Activated naive CD4-positive, alpha-beta T cell treated with anti-CD3 and anti-CD28 coated beads, Interleukin-2, amount 10 ng/mL, durations not matched to agents 7 days and 5 days (primary cell): ENCODE measurements at regions not wholly inside any gene's neighbourhood (a gene's known extent, or its start where the extent isn't known, plus 50 kb on each side); places are given as distances from the start of the nearest gene placed in this dataset.
"Not testable (repeated sequence)": the region's sequence is repeated elsewhere in the genome, so short reads cannot be mapped to it uniquely, and the experiment has no call there.

Experiments
- CTCF ChIA-PET: fragments of 350-600 bp; sonication (Branson Sonifier 250); formaldehyde crosslinking; loops from one replicate; lab custom pipeline; 2021; ENCODE audit warnings: antibody characterized with exemption; lab: Charles Lee
- DNase-seq: peaks from one replicate; pipeline ENCODE4 v3.0.0-alpha.2; 2020
- H3K27ac Mint-ChIP-seq: one replicate; pipeline ENCODE4 v1.8.0; 2021; ENCODE audit warnings: mild to moderate bottlenecking, moderate library complexity, mixed read lengths
- H3K27me3 Mint-ChIP-seq: one replicate; pipeline ENCODE4 v1.8.0; 2021; ENCODE audit warnings: mild to moderate bottlenecking, mixed read lengths
- H3K36me3 Mint-ChIP-seq: one replicate; pipeline ENCODE4 v1.8.0; 2021; ENCODE audit warnings: mixed read lengths
- H3K4me1 Mint-ChIP-seq: one replicate; pipeline ENCODE4 v1.8.0; 2021; ENCODE audit warnings: mixed read lengths
- H3K4me3 Mint-ChIP-seq: one replicate; pipeline ENCODE4 v1.8.0; 2021; ENCODE audit warnings: mild to moderate bottlenecking, moderate library complexity, mixed read lengths
- H3K9me3 Mint-ChIP-seq: one replicate; pipeline ENCODE4 v1.8.0; 2021; ENCODE audit warnings: mixed read lengths

DNA sequence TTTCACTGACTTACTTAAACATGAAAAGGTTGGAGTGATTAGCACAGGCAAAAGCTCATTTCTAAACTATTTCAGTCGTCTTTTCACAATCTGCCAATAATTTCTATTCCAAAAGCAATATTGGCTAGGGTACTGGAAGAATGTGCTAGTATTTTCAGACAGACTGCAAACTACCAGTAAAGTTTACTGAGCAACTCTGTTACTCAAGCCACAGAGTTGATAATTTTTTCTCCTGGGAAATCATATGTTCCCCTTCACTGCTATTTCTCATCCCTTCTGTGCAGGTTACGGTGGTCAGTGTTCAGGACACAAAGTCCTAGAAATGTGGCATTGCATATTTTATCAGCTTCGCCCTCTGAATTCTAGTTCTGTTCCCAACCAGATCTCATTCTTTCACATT lies 343.3 kb upstream of the TNC start:
- H3K27me3 Mint-ChIP-seq: no peaks in the 10 kb centered on the region
- H3K9me3 Mint-ChIP-seq: no peaks in the 10 kb centered on the region
- H3K36me3 Mint-ChIP-seq: no peaks in the 10 kb centered on the region
- CTCF ChIA-PET: no interaction called here
- H3K4me3 Mint-ChIP-seq: no peak overlapping the region
- no peak for DNase-seq
- H3K4me1 Mint-ChIP-seq: no peaks in the 10 kb centered on the region
- no peak overlapping the region for H3K27ac Mint-ChIP-seq

DNA sequence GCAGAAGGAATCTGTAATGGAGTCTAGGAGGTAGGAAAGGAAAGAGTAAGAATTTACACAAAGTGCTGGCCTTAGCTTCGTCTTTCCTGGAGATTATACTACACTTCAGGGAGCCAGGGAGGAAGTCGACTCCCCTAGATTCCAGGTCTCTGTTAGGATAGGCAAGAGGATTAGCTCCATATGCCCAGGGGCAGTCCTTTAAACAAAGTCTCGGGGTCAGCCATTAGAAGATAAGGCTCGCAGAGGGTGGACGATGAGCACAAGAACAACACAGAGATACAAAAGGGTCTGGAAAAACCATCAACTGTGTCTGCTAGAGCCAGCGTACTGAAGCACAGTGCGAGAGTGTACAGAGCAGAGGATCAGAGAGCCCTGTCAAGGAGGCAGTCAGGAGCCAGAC lies 344.7 kb upstream of the TNC start:
- Mint-ChIP-seq H3K27me3 (peaks cover 3% of the 10 kb centered on the region), H3K36me3 (no peaks in the 10 kb centered on the region), H3K4me1 (no peaks in the 10 kb centered on the region), H3K9me3 (no peaks in the 10 kb centered on the region), H3K4me3 (no peak overlapping the region), H3K27ac (no peak overlapping the region)
- no peak for DNase-seq
- CTCF ChIA-PET: no interaction called here

DNA sequence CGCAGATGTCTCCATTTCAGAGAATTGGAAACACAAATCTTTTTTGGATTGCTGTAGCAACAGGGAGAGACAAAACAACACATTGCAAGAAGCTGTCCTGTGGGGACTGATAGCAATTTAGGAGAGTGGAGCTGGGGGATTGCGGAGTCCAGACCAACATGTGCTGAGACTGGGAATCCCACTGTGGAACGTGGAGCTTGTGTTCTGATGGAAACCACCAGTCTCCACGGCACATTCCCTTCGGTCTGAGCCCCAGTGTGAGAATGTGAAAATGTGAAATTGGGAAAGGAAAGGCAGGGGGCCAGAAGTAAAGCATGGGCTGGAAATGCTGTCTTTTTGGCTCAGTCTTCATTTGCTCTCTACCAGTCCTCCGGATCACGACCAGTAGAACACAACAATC lies 348.8 kb upstream of the TNC start:
- Mint-ChIP-seq H3K27ac (no peak overlapping the region), H3K36me3 (no peaks in the 10 kb centered on the region), H3K9me3 (no peaks in the 10 kb centered on the region), H3K27me3 (peaks cover 3% of the 10 kb centered on the region), H3K4me1 (no peaks in the 10 kb centered on the region), H3K4me3 (no peak overlapping the region)
- no peak for DNase-seq
- CTCF ChIA-PET: no interaction called here

DNA sequence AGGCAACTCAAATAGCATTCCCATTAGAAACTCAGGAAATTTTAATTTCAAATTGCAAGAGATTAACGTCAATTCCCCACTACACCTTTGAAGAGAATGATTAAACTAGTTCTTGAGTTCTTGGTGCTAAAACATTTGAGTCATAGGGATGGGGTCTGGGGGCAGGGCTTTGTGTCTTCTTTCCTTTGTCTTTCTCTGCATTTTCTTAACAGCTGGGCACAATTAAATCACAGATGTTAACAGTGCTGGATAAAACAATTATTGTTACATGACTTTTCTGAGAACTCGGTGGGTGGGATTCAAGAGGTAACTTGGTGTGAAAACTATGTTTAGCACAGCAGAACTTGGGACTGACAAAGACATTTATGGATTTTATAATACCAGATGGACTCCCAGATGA lies 351.9 kb upstream of the TNC start:
- Mint-ChIP-seq H3K27ac (no peak overlapping the region), H3K4me3 (no peak overlapping the region), H3K27me3 (peaks cover 10% of the 10 kb centered on the region), H3K9me3 (no peaks in the 10 kb centered on the region), H3K4me1 (no peaks in the 10 kb centered on the region), H3K36me3 (no peaks in the 10 kb centered on the region)
- CTCF ChIA-PET: no interaction called here
- no peak for DNase-seq

DNA sequence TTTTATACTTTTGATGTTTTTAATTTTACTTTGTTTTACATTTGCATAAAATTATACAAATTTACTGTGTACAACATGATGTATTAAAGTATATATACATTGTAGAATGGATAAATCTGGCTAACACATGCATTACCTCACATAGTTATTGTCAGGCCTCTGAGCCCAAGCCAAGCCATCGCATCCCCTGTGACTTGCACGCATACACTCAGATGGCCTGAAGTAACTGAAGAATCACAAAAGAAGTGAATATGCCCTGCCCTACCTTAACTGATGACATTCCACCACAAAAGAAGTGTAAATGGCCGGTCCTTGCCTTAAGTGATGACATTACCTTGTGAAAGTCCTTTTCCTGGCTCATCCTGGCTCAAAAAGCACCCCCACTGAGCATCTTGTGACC lies 355.1 kb upstream of the TNC start:
- H3K4me3 Mint-ChIP-seq, H3K27me3 Mint-ChIP-seq, DNase-seq, H3K36me3 Mint-ChIP-seq, H3K27ac Mint-ChIP-seq, CTCF ChIA-PET, H3K9me3 Mint-ChIP-seq, H3K4me1 Mint-ChIP-seq: not testable (repeated sequence)

DNA sequence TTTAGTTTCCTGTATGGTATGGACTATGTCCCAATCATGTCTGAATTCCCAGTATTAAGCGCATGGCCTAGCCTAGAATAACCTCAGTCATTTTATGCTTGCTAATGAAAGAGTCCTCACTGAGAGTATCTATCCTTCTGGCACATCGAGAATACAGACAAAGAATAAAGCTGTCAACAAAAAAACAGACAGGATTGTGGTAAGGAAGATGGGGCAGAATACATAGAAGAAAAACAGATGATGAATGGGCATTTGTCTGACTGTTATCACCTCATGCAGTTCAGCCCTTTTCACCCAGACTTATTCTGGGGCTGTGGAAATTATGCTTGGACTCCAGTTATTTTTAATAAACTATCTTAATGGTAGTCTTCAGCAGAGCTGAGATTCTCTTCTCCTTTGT lies 363.8 kb upstream of the TNC start:
- Mint-ChIP-seq H3K27me3 (no peaks in the 10 kb centered on the region), H3K9me3 (no peaks in the 10 kb centered on the region), H3K4me1 (no peaks in the 10 kb centered on the region), H3K27ac (no peak overlapping the region), H3K4me3 (no peak overlapping the region), H3K36me3 (no peaks in the 10 kb centered on the region)
- CTCF ChIA-PET: no interaction called here
- DNase-seq: no peak

DNA sequence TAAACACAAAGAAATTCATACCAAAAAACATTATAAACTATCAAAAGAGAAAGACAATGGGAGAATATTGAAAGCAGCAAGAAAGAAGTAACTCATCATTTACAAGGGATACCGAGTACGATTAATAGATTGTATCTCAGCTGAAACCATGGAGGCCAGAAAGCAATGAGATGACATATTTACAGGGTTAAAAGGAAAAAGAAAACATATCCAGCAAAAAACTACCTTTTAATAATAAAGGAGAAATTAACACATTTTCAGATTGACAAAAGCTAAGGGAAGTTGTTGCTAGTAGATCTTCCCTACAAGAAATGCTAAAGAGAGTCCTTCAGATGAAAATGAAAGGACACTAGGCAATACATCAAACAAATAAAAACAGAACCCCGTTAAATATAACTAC lies 364.8 kb upstream of the TNC start:
- Mint-ChIP-seq H3K27ac (no peak overlapping the region), H3K36me3 (no peaks in the 10 kb centered on the region), H3K4me1 (no peaks in the 10 kb centered on the region), H3K9me3 (no peaks in the 10 kb centered on the region), H3K4me3 (no peak overlapping the region), H3K27me3 (no peaks in the 10 kb centered on the region)
- CTCF ChIA-PET: no interaction called here
- no peak for DNase-seq

DNA sequence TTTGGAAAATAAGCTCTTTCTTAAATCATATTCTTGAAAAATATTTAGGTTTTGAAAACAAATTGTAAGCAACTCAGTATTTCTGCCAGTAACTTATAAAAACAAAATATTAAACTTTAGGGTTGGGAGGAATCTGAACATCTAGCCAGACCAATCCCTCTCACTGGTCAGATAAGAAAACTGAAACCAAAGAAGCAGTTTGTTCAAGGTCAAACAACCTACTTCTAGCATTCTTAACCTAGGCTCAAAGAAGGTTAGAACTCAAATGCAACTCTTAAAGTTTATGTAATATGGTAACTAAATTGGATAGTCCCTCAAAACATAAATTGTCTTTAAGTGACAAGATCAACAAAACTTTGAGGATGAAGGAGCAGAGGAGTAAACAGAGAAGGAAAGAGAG lies 374.9 kb upstream of the TNC start:
- no peak overlapping the region for H3K27ac Mint-ChIP-seq
- H3K4me1 Mint-ChIP-seq: no peaks in the 10 kb centered on the region
- no peak for DNase-seq
- no peaks in the 10 kb centered on the region for H3K9me3 Mint-ChIP-seq
- CTCF ChIA-PET: no interaction called here
- H3K4me3 Mint-ChIP-seq: no peak overlapping the region
- no peaks in the 10 kb centered on the region for H3K36me3 Mint-ChIP-seq
- peaks cover 8% of the 10 kb centered on the region for H3K27me3 Mint-ChIP-seq

DNA sequence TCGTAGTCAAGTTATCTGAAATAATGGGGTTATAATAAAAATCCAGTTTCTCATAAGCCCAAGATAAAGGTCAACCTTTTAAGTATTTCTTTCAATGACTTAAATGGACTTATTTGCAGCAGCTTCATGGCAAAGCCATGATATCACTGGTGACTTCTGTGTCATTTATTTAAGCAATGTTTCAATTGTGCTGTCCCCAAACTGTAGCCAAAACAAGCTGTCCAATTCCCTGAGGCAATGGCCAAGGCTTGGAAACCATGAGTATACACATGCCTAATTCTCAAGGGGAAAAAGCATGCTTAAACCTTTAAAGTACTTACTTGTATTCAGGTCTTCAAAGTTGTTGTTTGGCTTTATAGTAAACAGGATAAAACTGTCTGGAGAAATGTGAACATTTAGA lies 376.4 kb upstream of the TNC start:
- no peak for DNase-seq
- no peaks in the 10 kb centered on the region for H3K4me1 Mint-ChIP-seq
- CTCF ChIA-PET: no interaction called here
- H3K27me3 Mint-ChIP-seq: peaks cover 7% of the 10 kb centered on the region
- no peak overlapping the region for H3K27ac Mint-ChIP-seq
- no peak overlapping the region for H3K4me3 Mint-ChIP-seq
- H3K36me3 Mint-ChIP-seq: no peaks in the 10 kb centered on the region
- no peaks in the 10 kb centered on the region for H3K9me3 Mint-ChIP-seq

DNA sequence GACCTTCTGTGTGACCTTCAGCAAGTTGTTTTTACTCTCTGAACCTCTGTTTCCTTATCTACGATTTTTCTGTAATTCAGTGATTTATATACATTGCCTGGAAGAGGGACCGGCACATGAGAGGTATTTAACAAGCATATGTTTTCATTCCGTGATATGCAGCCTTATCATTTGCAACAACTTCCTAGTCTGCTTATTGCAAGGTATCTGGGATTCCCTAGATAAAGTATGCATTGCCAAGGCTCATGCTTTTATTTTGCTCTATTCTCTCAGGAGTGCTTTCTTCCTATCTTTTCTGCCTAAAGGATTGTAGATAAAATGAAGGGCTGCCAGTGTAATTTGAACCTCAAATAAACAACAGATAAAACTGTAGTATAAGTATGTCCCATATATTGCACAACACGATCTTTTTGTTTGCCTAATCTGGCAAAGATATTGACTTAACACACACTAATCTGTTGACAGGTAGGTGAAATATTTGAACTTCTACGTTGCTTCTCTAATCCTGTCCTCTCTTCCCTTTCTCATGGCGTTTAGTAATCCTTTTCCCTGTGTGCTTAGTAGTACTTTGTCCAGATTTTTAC lies 377.2 kb upstream of the TNC start:
- Mint-ChIP-seq H3K9me3 (no peaks in the 10 kb centered on the region), H3K27me3 (peaks cover 3% of the 10 kb centered on the region), H3K4me3 (no peak overlapping the region), H3K27ac (no peak overlapping the region), H3K36me3 (no peaks in the 10 kb centered on the region), H3K4me1 (no peaks in the 10 kb centered on the region)
- DNase-seq: no peak
- CTCF ChIA-PET: no interaction called here

DNA sequence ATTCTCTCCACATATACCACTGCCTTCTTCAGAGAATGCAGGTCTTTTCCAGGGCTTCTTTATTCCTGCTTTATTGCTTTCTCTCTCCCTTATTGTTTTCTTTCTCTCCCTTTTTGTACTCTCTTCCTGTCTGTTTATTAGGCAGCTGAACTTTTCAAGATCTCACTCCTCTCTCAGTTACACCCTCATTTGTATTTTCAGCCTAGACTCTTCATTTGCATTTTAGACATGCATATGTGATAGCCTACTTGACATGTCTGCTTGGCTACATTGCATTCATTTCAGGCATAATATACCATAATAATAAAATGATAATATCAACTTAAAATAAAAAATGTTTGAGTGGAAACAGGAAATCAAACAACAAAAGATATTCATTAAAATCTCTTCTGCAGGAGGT lies 377.9 kb upstream of the TNC start:
- CTCF ChIA-PET: no interaction called here
- no peaks in the 10 kb centered on the region for H3K4me1 Mint-ChIP-seq
- H3K27ac Mint-ChIP-seq: no peak overlapping the region
- H3K9me3 Mint-ChIP-seq: no peaks in the 10 kb centered on the region
- DNase-seq: no peak
- peaks cover 3% of the 10 kb centered on the region for H3K27me3 Mint-ChIP-seq
- no peak overlapping the region for H3K4me3 Mint-ChIP-seq
- no peaks in the 10 kb centered on the region for H3K36me3 Mint-ChIP-seq

DNA sequence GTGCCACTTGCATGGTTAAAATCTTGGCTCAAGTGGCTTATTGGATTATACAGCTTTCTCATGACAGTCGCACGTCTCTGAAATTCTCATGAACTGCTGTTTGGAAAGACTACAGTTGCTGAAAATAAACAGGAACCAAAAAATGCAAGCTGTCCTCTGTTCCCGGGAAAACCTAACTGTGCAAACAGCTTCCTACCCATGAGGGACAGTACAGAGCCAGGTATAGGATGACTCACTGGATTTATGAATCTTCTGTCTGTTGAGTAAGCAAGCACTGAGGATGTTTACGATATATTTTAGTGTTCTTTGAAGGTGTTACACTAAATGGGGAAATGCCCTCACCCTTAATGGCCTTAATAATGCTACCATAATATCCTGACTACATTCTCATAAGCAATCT lies 380.3 kb upstream of the TNC start:
- H3K4me3 Mint-ChIP-seq: no peak overlapping the region
- H3K27ac Mint-ChIP-seq: no peak overlapping the region
- CTCF ChIA-PET: no interaction called here
- H3K9me3 Mint-ChIP-seq: no peaks in the 10 kb centered on the region
- H3K36me3 Mint-ChIP-seq: no peaks in the 10 kb centered on the region
- H3K27me3 Mint-ChIP-seq: peaks cover 3% of the 10 kb centered on the region
- H3K4me1 Mint-ChIP-seq: no peaks in the 10 kb centered on the region
- no peak for DNase-seq

DNA sequence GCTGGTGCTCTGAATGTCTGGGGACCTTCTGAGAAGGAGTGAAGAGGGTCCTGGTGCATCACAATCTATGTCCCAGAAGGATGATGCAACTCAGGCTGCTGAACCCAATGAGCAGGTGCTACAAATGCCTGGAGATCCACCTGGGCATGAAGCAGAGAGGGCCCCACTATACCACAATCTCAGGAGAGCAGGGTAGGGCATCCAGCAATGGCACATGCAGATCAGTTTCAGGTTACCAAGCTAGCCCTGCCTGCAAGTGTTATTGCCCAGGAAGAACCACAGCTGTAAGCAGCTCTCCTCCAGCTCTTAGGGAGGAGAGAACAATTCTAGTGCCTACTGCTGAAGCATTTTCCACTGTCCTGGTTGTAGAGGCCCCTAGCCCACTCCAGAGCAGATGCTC lies 389.2 kb upstream of the TNC start:
- H3K4me1 Mint-ChIP-seq: no peaks in the 10 kb centered on the region
- DNase-seq: no peak
- CTCF ChIA-PET: no interaction called here
- peaks cover 3% of the 10 kb centered on the region for H3K27me3 Mint-ChIP-seq
- no peaks in the 10 kb centered on the region for H3K9me3 Mint-ChIP-seq
- no peak overlapping the region for H3K4me3 Mint-ChIP-seq
- no peaks in the 10 kb centered on the region for H3K36me3 Mint-ChIP-seq
- no peak overlapping the region for H3K27ac Mint-ChIP-seq

DNA sequence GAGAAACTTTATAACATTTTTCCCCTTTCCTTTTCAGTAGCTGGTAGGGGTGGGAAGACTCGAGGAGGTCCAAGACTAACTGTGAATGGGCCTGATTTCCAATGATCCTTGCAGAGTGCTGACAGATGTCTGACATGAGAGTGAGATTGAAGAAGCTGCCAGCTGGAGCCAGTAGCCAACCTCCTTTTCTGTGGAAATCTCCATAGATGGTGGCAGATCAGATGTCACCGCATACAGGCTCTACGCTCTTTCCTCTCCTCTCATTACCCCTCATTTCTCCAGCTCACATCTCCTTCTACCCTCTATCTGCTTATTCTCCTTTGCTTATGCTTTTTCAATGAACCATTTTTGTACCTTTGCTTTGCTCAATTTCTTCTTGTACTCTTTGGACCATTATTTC lies 395.2 kb upstream of the TNC start:
- no peaks in the 10 kb centered on the region for H3K27me3 Mint-ChIP-seq
- no peaks in the 10 kb centered on the region for H3K4me1 Mint-ChIP-seq
- H3K9me3 Mint-ChIP-seq: no peaks in the 10 kb centered on the region
- H3K36me3 Mint-ChIP-seq: no peaks in the 10 kb centered on the region
- CTCF ChIA-PET: no interaction called here
- DNase-seq: no peak
- no peak overlapping the region for H3K4me3 Mint-ChIP-seq
- no peak overlapping the region for H3K27ac Mint-ChIP-seq

DNA sequence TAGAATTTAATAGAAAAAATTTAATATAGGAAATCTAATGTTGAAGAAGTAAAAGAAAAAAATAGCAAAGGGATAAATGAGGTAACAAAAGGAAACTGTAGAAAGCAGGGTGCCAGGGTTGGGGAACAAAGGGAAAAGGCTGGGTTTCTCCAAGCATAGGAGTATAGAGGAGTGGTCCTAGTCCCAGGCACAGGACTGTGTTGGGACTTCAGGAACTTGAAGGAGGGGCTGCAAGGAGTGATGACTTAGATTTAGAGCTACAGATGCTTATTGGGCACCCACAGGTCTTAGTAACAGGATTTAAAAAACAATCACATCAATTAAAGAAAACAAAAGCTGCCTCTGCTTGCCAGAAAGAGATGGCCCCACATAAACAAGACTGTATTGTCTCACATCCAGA lies 396.5 kb upstream of the TNC start:
- no peak for DNase-seq
- CTCF ChIA-PET: no interaction called here
- Mint-ChIP-seq H3K4me1 (no peaks in the 10 kb centered on the region), H3K27ac (no peak overlapping the region), H3K9me3 (no peaks in the 10 kb centered on the region), H3K27me3 (no peaks in the 10 kb centered on the region), H3K36me3 (no peaks in the 10 kb centered on the region), H3K4me3 (no peak overlapping the region)
